ENCODE measurements at regions not wholly inside any gene's neighbourhood (a gene's known extent, or its start where the extent isn't known, plus 50 kb on each side); places are given as distances from the start of the nearest gene placed in this dataset.

- H3K9ac ChIP-seq (ENCODE audit: low read length in 2 of 2): no peak overlapping the region
- no peaks in the 10 kb centered on the region for H3K36me3 ChIP-seq (ENCODE audit: control insufficient read depth in 2 of 2, insufficient read depth in 2 of 2, low read length in 2 of 2)
- H3K4me1 ChIP-seq (ENCODE audit: control insufficient read depth, insufficient read depth, low read length): no peaks in the 10 kb centered on the region
- peaks cover 4 to 6% of the 10 kb centered on the region in 2 donors for H3K9me3 ChIP-seq (ENCODE audit: control insufficient read depth in 2 of 2, low read length in 2 of 2)
- H3K4me3 ChIP-seq (ENCODE audit: low read length in 2 of 2): no peak overlapping the region
- no peak overlapping the region for H3K27ac ChIP-seq (ENCODE audit: low read length)
- H3K27me3 ChIP-seq (ENCODE audit: control insufficient read depth in 1 of 2, insufficient read depth in 2 of 2, low read length in 2 of 2): no peaks in the 10 kb centered on the region
Measured at GRCh38 chr18:8899000-8899399, 193.6 kb downstream of the MTCL1 start.

GRCh38 chr18:8900552-8900951 lies 195.2 kb downstream of the MTCL1 start:
- Histone ChIP-seq H3K9me3 (ENCODE audit: control insufficient read depth in 2 of 2, low read length in 2 of 2) (peaks cover 4 to 6% of the 10 kb centered on the region in 2 donors), H3K4me3 (ENCODE audit: low read length in 2 of 2) (no peak overlapping the region), H3K9ac (ENCODE audit: low read length in 2 of 2) (no peak overlapping the region), H3K36me3 (ENCODE audit: control insufficient read depth in 2 of 2, insufficient read depth in 2 of 2, low read length in 2 of 2) (no peaks in the 10 kb centered on the region), H3K4me1 (ENCODE audit: control insufficient read depth, insufficient read depth, low read length) (no peaks in the 10 kb centered on the region), H3K27me3 (ENCODE audit: control insufficient read depth in 1 of 2, insufficient read depth in 2 of 2, low read length in 2 of 2) (no peaks in the 10 kb centered on the region), H3K27ac (ENCODE audit: low read length) (no peak overlapping the region)

- Histone ChIP-seq H3K27ac (ENCODE audit: low read length) (no peak overlapping the region), H3K36me3 (ENCODE audit: control insufficient read depth in 2 of 2, insufficient read depth in 2 of 2, low read length in 2 of 2) (no peaks in the 10 kb centered on the region), H3K9ac (ENCODE audit: low read length in 2 of 2) (no peak overlapping the region), H3K4me3 (ENCODE audit: low read length in 2 of 2) (no peak overlapping the region), H3K4me1 (ENCODE audit: control insufficient read depth, insufficient read depth, low read length) (no peaks in the 10 kb centered on the region), H3K9me3 (ENCODE audit: control insufficient read depth in 2 of 2, low read length in 2 of 2) (peaks cover 4 to 5% of the 10 kb centered on the region in 2 donors), H3K27me3 (ENCODE audit: control insufficient read depth in 1 of 2, insufficient read depth in 2 of 2, low read length in 2 of 2) (no peaks in the 10 kb centered on the region)
Measured at GRCh38 chr18:8901019-8901418, 195.7 kb downstream of the MTCL1 start.

- H3K27me3 ChIP-seq (ENCODE audit: control insufficient read depth in 1 of 2, insufficient read depth in 2 of 2, low read length in 2 of 2): no peaks in the 10 kb centered on the region
- no peaks in the 10 kb centered on the region for H3K9me3 ChIP-seq (ENCODE audit: control insufficient read depth in 2 of 2, low read length in 2 of 2)
- no peak overlapping the region for H3K9ac ChIP-seq (ENCODE audit: low read length in 2 of 2)
- no peak overlapping the region for H3K4me3 ChIP-seq (ENCODE audit: low read length in 2 of 2)
- no peak overlapping the region for H3K27ac ChIP-seq (ENCODE audit: low read length)
- H3K4me1 ChIP-seq (ENCODE audit: control insufficient read depth, insufficient read depth, low read length): no peaks in the 10 kb centered on the region
- H3K36me3 ChIP-seq (ENCODE audit: control insufficient read depth in 2 of 2, insufficient read depth in 2 of 2, low read length in 2 of 2): no peaks in the 10 kb centered on the region
Measured at GRCh38 chr18:8904316-8904715, 198.2 kb upstream of the NDUFV2 start.

- H3K9me3 ChIP-seq (ENCODE audit: control insufficient read depth in 2 of 2, low read length in 2 of 2): no peaks in the 10 kb centered on the region
- H3K36me3 ChIP-seq (ENCODE audit: control insufficient read depth in 2 of 2, insufficient read depth in 2 of 2, low read length in 2 of 2): no peaks in the 10 kb centered on the region
- H3K4me1 ChIP-seq (ENCODE audit: control insufficient read depth, insufficient read depth, low read length): peaks cover 6% of the 10 kb centered on the region
- H3K4me3 ChIP-seq (ENCODE audit: low read length in 2 of 2): no peak overlapping the region
- H3K27ac ChIP-seq (ENCODE audit: low read length): no peak overlapping the region
- H3K9ac ChIP-seq (ENCODE audit: low read length in 2 of 2): no peak overlapping the region
- no peaks in the 10 kb centered on the region for H3K27me3 ChIP-seq (ENCODE audit: control insufficient read depth in 1 of 2, insufficient read depth in 2 of 2, low read length in 2 of 2)
Measured at GRCh38 chr18:8908792-8909510, 193.5 kb upstream of the NDUFV2 start.

- Histone ChIP-seq H3K4me1 (ENCODE audit: control insufficient read depth, insufficient read depth, low read length) (peaks cover 6% of the 10 kb centered on the region), H3K9me3 (ENCODE audit: control insufficient read depth in 2 of 2, low read length in 2 of 2) (no peaks in the 10 kb centered on the region), H3K27me3 (ENCODE audit: control insufficient read depth in 1 of 2, insufficient read depth in 2 of 2, low read length in 2 of 2) (no peaks in the 10 kb centered on the region), H3K9ac (ENCODE audit: low read length in 2 of 2) (no peak overlapping the region), H3K36me3 (ENCODE audit: control insufficient read depth in 2 of 2, insufficient read depth in 2 of 2, low read length in 2 of 2) (no peaks in the 10 kb centered on the region), H3K4me3 (ENCODE audit: low read length in 2 of 2) (no peak overlapping the region), H3K27ac (ENCODE audit: low read length) (no peak overlapping the region)
Measured at GRCh38 chr18:8910186-8910822, 192.2 kb upstream of the NDUFV2 start.

GRCh38 chr18:8910843-8911242 lies 191.7 kb upstream of the NDUFV2 start:
- no peaks in the 10 kb centered on the region for H3K27me3 ChIP-seq (ENCODE audit: control insufficient read depth in 1 of 2, insufficient read depth in 2 of 2, low read length in 2 of 2)
- peaks cover 6% of the 10 kb centered on the region for H3K4me1 ChIP-seq (ENCODE audit: control insufficient read depth, insufficient read depth, low read length)
- H3K27ac ChIP-seq (ENCODE audit: low read length): no peak overlapping the region
- no peaks in the 10 kb centered on the region for H3K36me3 ChIP-seq (ENCODE audit: control insufficient read depth in 2 of 2, insufficient read depth in 2 of 2, low read length in 2 of 2)
- no peak overlapping the region for H3K4me3 ChIP-seq (ENCODE audit: low read length in 2 of 2)
- no peak overlapping the region for H3K9ac ChIP-seq (ENCODE audit: low read length in 2 of 2)
- H3K9me3 ChIP-seq (ENCODE audit: control insufficient read depth in 2 of 2, low read length in 2 of 2): no peaks in the 10 kb centered on the region

GRCh38 chr18:8911408-8912340 lies 190.8 kb upstream of the NDUFV2 start:
- no peak overlapping the region for H3K9ac ChIP-seq (ENCODE audit: low read length in 2 of 2)
- no peak overlapping the region for H3K27ac ChIP-seq (ENCODE audit: low read length)
- H3K27me3 ChIP-seq (ENCODE audit: control insufficient read depth in 1 of 2, insufficient read depth in 2 of 2, low read length in 2 of 2): no peaks in the 10 kb centered on the region
- H3K4me1 ChIP-seq (ENCODE audit: control insufficient read depth, insufficient read depth, low read length): peaks cover 6% of the 10 kb centered on the region
- H3K4me3 ChIP-seq (ENCODE audit: low read length in 2 of 2): no peak overlapping the region
- no peaks in the 10 kb centered on the region for H3K36me3 ChIP-seq (ENCODE audit: control insufficient read depth in 2 of 2, insufficient read depth in 2 of 2, low read length in 2 of 2)
- no peaks in the 10 kb centered on the region for H3K9me3 ChIP-seq (ENCODE audit: control insufficient read depth in 2 of 2, low read length in 2 of 2)

GRCh38 chr18:8912348-8913326 lies 189.9 kb upstream of the NDUFV2 start:
- H3K4me1 ChIP-seq (ENCODE audit: control insufficient read depth, insufficient read depth, low read length): peaks cover 6% of the 10 kb centered on the region
- H3K4me3 ChIP-seq (ENCODE audit: low read length in 2 of 2): no peak overlapping the region
- no peak overlapping the region for H3K27ac ChIP-seq (ENCODE audit: low read length)
- H3K36me3 ChIP-seq (ENCODE audit: control insufficient read depth in 2 of 2, insufficient read depth in 2 of 2, low read length in 2 of 2): no peaks in the 10 kb centered on the region
- no peaks in the 10 kb centered on the region for H3K9me3 ChIP-seq (ENCODE audit: control insufficient read depth in 2 of 2, low read length in 2 of 2)
- H3K27me3 ChIP-seq (ENCODE audit: control insufficient read depth in 1 of 2, insufficient read depth in 2 of 2, low read length in 2 of 2): no peaks in the 10 kb centered on the region
- H3K9ac ChIP-seq (ENCODE audit: low read length in 2 of 2): no peak overlapping the region
